ENCODE measurements at regions not wholly inside any gene's neighbourhood (a gene's known extent, or its start where the extent isn't known, plus 50 kb on each side); places are given as distances from the start of the nearest gene placed in this dataset.

DNA sequence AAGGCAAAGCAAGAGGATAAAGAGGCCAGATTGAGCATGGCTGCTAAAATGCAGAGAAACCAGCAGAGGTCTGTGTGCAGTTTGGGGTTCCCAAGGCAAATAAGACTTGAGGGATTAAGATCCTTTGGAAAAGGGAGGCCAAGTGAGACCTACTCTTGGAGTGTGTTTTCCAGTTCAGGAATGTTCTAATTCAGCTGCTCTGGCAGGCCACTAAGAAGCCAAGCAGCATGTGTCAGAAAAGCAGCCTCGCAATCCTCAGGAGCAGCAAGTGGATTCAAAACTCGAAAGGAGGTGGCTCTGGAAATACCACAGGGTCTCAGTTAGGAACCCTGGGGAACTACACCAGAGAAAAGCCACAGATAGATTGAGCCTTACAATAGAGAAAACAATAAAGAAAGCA, 569.2 kb downstream of the METTL4 start:
- no peak for DNase-seq (ENCODE audit: low read depth in 2 of 2, low spot score in 1 of 2)

GRCh38 chr18:2002604-2003003, 568.7 kb downstream of the METTL4 start:
- no peak for DNase-seq (ENCODE audit: low read depth in 2 of 2, low spot score in 1 of 2)

DNA sequence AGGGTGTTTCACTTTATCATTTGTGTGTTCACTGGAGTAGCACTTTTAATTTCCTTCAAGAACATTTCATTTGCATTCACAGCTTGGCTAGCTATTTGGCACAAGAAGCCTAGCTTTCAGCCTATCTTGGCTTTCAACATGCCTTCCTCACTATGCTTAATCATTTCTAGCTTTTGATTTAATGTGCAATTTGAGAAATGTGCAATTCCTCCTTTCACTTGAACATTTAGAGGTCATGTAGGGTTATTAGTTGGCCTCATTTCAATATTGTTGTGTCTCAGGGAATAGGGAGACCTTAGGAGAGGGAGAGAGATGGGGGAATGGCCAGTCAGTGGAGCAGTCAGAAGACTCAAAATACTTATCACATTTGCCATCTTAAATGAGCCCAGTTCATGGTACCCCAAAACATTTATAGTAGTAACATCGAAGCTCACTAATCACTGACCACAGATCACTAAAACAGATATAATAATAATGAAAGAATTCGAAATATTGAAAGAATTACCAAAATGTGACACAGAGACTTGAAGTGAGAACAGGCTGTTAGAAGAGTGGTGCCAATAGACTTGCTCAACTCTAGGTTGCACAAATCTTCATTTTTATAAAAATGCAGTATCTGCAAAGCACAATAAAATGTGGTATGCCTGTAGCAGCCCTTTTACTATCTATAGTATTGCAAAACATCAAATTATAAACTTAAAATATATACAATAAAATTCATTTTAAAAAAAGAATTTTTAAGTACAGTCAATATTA, 561.2 kb downstream of the METTL4 start:
- no peak for DNase-seq (ENCODE audit: low read depth in 2 of 2, low spot score in 1 of 2)

DNA sequence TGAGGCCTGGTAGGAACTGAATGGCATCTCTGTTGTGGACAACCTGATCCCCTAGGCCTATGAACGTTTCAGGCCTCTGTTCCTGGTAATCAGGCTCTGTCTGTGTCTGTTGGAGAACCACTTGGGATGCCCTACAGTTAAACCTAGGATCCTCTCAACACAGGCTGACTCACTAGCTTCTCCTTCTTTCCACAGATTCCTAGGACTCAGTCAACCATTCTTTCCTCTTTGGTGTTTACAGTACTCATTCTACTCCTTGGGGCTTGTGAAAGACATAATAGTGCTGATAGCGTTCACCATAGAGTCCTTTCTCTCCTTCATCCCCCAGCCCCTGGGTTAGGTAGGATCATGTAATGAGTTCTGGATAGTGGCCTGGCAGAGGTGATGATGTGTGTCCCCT, 544.3 kb downstream of the METTL4 start:
- DNase-seq (ENCODE audit: low read depth in 2 of 2, low spot score in 1 of 2) = no peak

DNA sequence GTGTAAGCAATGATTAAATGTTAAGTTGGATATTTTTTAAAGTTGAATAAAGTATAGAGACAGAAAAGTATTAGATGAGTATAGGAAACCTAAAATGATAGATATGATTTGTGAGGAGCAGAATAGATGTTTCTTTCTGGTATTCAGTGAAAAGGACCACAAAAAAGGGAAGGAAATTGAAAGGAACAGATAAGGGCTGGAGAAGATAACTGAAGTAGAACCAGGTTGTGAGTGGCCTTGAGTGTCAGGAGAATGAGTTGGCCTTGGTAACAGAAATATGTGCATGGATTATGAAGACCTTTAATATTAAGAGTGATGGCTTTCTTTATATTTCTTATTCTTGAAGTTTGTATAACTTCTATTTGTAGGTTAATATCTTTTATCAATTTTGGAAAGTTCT, 543.5 kb downstream of the METTL4 start:
- no peak for DNase-seq (ENCODE audit: low read depth in 2 of 2, low spot score in 1 of 2)

- no peak for DNase-seq (ENCODE audit: low read depth in 2 of 2, low spot score in 1 of 2)
Observed at GRCh38 chr18:2028986-2029385, 542.3 kb downstream of the METTL4 start.

GRCh38 chr18:2030647-2031046, 540.7 kb downstream of the METTL4 start:
- DNase-seq (ENCODE audit: low read depth in 2 of 2, low spot score in 1 of 2) = no peak

- DNase-seq (ENCODE audit: low read depth in 2 of 2, low spot score in 1 of 2) = no peak
Observed at GRCh38 chr18:2032036-2032435, 539.3 kb downstream of the METTL4 start.

DNA sequence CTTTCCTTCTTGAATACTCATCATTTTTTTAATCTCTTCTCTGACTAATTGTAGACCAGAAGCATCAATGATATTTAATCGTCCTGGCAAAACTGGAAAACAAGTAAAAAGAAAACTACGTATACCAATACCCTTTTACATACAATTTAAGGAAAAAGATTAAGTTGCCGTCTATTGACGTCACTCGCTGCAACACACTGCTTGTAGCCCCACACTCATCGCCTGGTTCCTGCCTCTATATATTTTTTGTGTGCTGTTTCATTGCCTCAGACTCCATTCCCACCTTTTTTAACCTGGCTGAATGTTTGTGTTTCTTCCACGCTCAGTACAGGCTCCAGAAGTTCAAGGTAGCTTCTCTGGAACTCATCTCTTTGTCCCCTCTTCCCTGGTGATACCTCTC, 536.2 kb downstream of the METTL4 start:
- no peak for DNase-seq (ENCODE audit: low read depth in 2 of 2, low spot score in 1 of 2)

DNA sequence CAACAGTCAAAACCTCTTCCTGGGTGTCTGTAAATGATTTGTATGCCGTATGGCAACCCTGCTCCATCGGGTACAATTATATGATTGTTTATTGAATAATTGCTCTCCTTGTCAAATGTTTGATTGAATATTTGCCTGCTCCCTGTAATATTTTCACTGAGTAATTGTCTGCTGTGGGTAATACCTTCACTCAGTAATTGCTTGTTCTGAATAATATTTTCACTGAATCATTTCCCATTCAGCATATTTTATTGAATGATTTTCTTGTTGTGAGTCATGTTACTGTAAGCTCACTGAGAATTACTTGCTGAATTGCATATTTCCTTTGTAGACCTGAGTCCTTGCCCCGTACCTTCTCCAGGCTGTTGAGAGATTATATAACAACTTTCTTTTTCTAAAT, 535.2 kb downstream of the METTL4 start:
- no peak for DNase-seq (ENCODE audit: low read depth in 2 of 2, low spot score in 1 of 2)

- DNase-seq (ENCODE audit: low read depth in 2 of 2, low spot score in 1 of 2) = no peak
Observed at GRCh38 chr18:2040279-2040678, 531.0 kb downstream of the METTL4 start.

DNA sequence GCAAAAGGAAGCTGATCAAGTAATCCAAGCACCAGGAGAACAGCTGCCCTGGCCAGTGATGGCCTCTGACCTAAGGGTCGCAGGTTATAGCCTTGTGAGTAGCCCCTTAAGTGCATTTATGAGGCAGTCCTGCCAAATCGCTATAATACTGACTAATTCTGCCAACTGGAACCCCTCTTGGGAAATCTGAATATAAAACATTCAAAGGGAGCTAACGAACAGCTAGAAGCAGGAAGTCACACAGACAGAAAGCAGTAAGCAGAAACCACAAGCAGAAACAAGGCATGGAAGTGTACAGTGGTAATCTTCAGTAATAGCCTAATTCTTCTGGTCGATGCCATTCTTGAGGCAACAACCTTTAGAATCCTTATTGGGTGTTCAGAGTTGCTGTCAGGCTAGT, 521.3 kb downstream of the METTL4 start:
- no peak for DNase-seq (ENCODE audit: low read depth in 2 of 2, low spot score in 1 of 2)

DNA sequence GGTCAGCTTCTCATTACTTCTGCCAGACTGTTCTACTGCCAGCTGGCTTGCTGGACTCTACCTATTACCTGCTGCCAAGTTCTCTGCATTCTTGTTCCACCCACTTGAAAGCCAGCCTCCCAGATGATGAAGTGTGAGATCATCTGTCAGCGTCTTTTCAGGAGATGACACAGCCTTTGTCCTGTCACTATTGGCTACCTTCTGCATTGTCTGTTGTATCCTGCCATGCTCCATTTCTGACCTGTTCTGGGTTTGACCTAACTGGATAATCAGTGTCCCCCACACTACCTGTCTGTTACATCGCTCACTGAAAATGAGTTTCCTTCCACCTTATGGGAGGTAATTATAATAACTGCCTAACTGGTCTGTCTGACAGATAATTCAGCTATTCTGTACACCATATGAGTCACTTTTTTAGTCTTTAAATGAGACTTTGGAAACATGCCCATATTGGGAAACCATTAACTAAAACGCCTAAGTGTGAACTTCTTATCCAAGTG, 520.6 kb downstream of the METTL4 start:
- DNase-seq (ENCODE audit: low read depth in 2 of 2, low spot score in 1 of 2) = no peak

DNA sequence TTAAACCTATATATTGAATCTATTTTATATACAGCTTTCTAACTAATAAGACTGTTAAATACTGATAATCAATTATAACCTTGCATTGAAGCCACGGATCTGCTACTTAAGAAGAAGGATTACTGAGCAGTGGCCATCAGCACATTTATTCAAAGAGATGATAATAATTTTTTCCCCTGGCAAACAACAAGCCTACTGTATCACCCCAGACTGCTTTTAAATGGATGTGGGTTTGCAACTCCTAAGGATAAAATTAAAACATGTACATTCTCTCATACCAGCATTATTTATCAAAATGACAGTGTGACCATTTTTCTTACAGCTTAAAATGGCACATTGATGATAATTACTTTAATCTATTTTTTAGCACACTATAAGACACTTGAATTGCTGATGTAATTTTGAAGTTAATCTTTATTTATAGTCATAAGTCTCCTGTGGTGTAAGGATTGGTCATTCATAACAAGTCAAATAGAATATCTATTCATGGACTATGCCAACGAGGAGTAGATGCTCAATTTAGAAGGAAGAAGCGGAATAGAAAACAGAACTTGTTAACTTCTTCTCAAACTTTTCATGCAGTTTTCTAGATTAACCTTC, 517.7 kb downstream of the METTL4 start:
- DNase-seq (ENCODE audit: low read depth in 2 of 2, low spot score in 1 of 2) = no peak

- DNase-seq (ENCODE audit: low read depth in 2 of 2, low spot score in 1 of 2) = no peak
Observed at GRCh38 chr18:2059336-2059735, 512.0 kb downstream of the METTL4 start.

GRCh38 chr18:2060086-2060485, 511.2 kb downstream of the METTL4 start:
- DNase-seq (ENCODE audit: low read depth in 2 of 2, low spot score in 1 of 2) = no peak

- no peak for DNase-seq (ENCODE audit: low read depth in 2 of 2, low spot score in 1 of 2)
Observed at GRCh38 chr18:2070631-2071030, 500.7 kb downstream of the METTL4 start.

DNA sequence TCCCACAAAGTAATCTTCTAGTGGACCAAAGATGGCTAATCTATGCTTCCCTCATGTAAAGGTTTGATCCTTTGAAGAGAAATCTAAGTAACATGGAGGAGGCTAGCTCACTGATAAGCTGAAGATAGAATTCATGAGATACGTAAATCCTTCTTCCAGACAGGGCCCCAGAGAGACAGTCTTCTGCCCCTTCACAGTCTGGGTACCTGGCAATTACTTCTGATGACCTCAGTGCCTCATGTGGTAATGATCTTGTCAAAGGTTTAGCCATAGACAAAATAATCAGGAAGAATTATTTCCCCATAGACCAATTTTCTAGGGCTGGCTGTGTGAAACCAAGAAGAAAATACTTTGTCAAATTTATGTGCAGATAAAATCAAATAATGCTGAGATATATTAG, 495.8 kb downstream of the METTL4 start:
- DNase-seq (ENCODE audit: low read depth in 2 of 2, low spot score in 1 of 2) = no peak

- DNase-seq (ENCODE audit: low read depth in 2 of 2, low spot score in 1 of 2) = no peak
Observed at GRCh38 chr18:2082676-2083075, 488.6 kb downstream of the METTL4 start.

GRCh38 chr18:2083691-2084090, 487.6 kb downstream of the METTL4 start:
- no peak for DNase-seq (ENCODE audit: low read depth in 2 of 2, low spot score in 1 of 2)

- DNase-seq (ENCODE audit: low read depth in 2 of 2, low spot score in 1 of 2) = no peak
Observed at GRCh38 chr18:2086439-2086838, 484.9 kb downstream of the METTL4 start.

- no peak for DNase-seq (ENCODE audit: low read depth in 2 of 2, low spot score in 1 of 2)
Observed at GRCh38 chr18:2087877-2088673, 483.2 kb downstream of the METTL4 start.

Data from stimulated activated CD8-positive, alpha-beta memory T cell treated with anti-CD3 and anti-CD28 coated beads, Interleukin-4, amount 100 ng/mL, for 1 hour (primary cell).